Thoracic aorta (tissue), 2 donors: ENCODE measurements at regions not wholly inside any gene's neighbourhood (a gene's known extent, or its start where the extent isn't known, plus 50 kb on each side); places are given as distances from the start of the nearest gene placed in this dataset.
"Not testable (repeated sequence)": the region's sequence is repeated elsewhere in the genome, so short reads cannot be mapped to it uniquely, and the experiment has no call there.

ENCODE experiments used
- ATAC-seq: fragments of 150-250 bp; one replicate; pipeline ENCODE4 v1.8.0; 2017; ENCODE audit warnings: low read depth; ENCODE audit not compliant: insufficient number of reproducible peaks, low FRiP score
- DNase-seq: peaks from one replicate; pipeline ENCODE4 v3.0.0-alpha.2; 2020; ENCODE audit warnings: low spot score
- H3K27ac ChIP-seq, 2 donors: fragments of 200-600 bp; sonication (generic); 1 replicate in 1 of 2; 2 replicates in 1 of 2; pipeline ENCODE4 v1.5.1; 2016; ENCODE audit warnings: mild to moderate bottlenecking in 2 of 2, moderate library complexity in 2 of 2
- H3K27me3 ChIP-seq: fragments of 200-600 bp; sonication (generic); replicated peaks from 2 replicates; pipeline ENCODE4 v1.6.0; 2016; ENCODE audit warnings: mild to moderate bottlenecking; ENCODE audit not compliant: insufficient read depth
- H3K36me3 ChIP-seq: fragments of 200-600 bp; sonication (generic); one replicate; pipeline ENCODE4 v1.5.1; 2016
- H3K4me1 ChIP-seq, 2 donors: fragments of 200-600 bp; sonication (generic); 1 replicate in 1 of 2; 2 replicates in 1 of 2; pipeline versions ENCODE4 v1.5.1 to v1.6.0; 2016; ENCODE audit warnings: low read depth in 2 of 2, mild to moderate bottlenecking in 1 of 2; ENCODE audit not compliant: control insufficient read depth in 1 of 2
- H3K4me3 ChIP-seq: fragments of 200-600 bp; sonication (generic); 2 replicates; pipeline ENCODE4 v1.5.1; 2016; ENCODE audit warnings: mild to moderate bottlenecking
- H3K9me3 ChIP-seq: fragments of 200-600 bp; sonication (generic); 2 replicates; pipeline ENCODE4 v1.5.1; 2016
- TF ChIP-seq, protein P1 (sequence below): fragments of 200-600 bp; sonication (generic); IDR thresholded peaks from one replicate; pipeline ENCODE4 v1.5.1; 2019; ENCODE audit warnings: antibody characterized with exemption

DNA sequence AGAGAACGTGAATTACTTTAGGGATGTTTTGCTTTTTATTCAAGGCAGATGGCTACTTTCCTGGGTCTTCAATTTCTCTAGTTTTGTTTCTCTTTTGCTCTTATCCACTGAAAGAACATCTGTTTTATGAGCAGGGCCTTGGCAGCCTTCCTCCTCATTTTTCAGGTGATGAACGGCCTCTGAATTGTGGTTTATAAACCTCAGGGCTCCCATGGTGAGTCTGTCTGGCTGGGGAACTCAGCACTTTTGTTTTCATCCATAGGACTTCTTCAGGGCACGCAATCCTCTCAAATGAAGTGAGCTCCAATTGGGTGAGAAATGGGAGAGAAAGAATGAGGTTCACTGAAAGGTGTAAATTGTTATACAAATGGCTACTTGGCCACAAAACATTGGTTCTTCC, 186.4 kb upstream of the ERCC4 start:
- DNase-seq, result no peak
- TF ChIP-seq, protein P1, sequence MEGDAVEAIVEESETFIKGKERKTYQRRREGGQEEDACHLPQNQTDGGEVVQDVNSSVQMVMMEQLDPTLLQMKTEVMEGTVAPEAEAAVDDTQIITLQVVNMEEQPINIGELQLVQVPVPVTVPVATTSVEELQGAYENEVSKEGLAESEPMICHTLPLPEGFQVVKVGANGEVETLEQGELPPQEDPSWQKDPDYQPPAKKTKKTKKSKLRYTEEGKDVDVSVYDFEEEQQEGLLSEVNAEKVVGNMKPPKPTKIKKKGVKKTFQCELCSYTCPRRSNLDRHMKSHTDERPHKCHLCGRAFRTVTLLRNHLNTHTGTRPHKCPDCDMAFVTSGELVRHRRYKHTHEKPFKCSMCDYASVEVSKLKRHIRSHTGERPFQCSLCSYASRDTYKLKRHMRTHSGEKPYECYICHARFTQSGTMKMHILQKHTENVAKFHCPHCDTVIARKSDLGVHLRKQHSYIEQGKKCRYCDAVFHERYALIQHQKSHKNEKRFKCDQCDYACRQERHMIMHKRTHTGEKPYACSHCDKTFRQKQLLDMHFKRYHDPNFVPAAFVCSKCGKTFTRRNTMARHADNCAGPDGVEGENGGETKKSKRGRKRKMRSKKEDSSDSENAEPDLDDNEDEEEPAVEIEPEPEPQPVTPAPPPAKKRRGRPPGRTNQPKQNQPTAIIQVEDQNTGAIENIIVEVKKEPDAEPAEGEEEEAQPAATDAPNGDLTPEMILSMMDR, result no peak
- Histone ChIP-seq H3K36me3 (no peaks in the 10 kb centered on the region), H3K4me1 (no peaks in the 10 kb centered on the region), H3K27ac (no peak overlapping the region), H3K9me3 (no peaks in the 10 kb centered on the region), H3K4me3 (no peak overlapping the region), H3K27me3 (no peaks in the 10 kb centered on the region)
- ATAC-seq, result no peak

DNA sequence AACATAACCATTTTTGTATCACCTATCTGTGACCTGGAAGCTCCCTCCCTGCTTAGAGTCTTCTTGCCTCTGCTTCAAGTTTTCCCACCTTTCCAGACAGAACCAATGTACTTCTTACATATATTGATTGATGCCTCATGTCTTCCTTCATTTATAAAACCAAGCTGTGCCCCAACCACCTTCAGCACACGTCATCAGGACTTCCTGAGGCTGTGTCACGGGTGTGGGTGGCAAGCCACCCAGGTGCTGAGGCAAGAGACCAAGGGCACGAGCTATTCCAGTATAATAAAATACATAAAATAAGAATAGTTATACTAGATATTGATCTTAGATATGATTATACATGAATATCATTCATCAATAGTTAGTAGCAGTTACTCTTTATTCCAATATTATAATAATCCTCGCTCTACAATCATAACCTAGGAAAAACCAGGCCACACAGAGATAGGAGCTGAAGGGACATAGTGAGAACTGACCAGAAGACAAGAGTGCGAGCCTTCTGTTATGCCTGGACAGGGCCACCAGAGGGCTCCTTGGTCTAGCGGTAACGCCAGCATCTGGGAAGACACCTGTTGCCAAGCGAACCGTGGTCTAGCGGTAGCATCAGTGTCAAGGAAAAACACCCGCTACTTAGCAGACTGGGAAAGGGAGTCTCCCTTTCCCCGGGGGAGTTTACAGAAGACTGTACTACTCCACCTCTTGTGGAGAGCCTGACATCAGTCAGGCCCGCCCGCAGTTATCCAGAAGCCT, 180.2 kb upstream of the ERCC4 start:
- H3K27ac ChIP-seq, DNase-seq, ATAC-seq, H3K4me1 ChIP-seq, H3K9me3 ChIP-seq, H3K36me3 ChIP-seq, H3K4me3 ChIP-seq, H3K27me3 ChIP-seq: not testable (repeated sequence)

DNA sequence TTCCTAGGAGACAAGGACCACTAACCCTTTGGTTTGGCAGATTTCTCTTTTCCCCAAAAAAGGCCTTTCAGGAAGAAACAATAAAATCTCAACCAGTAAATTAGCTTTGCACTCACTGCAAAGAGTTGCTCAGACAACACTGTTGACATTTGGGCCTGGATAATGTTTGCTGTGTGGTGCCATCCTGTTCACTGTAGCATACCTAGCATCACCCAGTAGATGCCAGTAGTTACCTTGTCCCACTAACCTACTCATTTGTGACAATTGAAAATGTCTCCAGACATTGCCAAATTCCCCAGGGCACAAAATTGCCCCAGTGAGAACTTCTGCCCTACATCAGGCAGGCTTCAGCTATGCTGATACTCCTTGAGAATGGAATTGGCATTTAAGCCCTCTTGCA, 177.0 kb upstream of the ERCC4 start:
- no peak for ATAC-seq
- no peak overlapping the region for H3K4me3 ChIP-seq
- TF ChIP-seq, protein P1, result no peak

DNA sequence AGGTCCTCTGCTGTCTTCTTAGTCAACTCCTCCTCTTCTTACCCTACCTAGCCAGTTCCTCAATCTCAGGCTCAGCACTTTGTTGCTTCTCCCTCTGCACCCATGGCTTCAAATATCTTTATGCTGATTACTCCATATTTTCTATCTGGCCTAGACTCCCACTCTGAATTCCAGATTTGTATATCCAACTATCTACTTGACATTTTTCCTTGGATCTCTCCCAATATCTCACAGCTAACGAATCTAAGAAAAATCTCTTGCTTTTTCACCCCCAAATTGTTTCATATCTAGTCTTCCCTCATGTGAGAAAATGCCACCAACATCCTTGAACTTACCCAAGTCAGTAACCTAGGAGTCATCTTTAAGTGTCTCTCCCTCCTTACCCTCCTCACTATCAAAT, 176.4 kb upstream of the ERCC4 start:
- Histone ChIP-seq H3K36me3 (no peaks in the 10 kb centered on the region), H3K4me1 (no peaks in the 10 kb centered on the region), H3K27me3 (no peaks in the 10 kb centered on the region), H3K9me3 (no peaks in the 10 kb centered on the region), H3K4me3 (no peak overlapping the region), H3K27ac (no peak overlapping the region)
- DNase-seq (no peak), ATAC-seq (no peak)
- TF ChIP-seq, protein P1, result no peak

More for the DNA sequence above, 177.0 kb upstream of the ERCC4 start:
- Histone ChIP-seq H3K36me3 (no peaks in the 10 kb centered on the region), H3K27ac (no peak overlapping the region), H3K27me3 (no peaks in the 10 kb centered on the region), H3K9me3 (no peaks in the 10 kb centered on the region), H3K4me1 (no peaks in the 10 kb centered on the region)
- no peak for DNase-seq

DNA sequence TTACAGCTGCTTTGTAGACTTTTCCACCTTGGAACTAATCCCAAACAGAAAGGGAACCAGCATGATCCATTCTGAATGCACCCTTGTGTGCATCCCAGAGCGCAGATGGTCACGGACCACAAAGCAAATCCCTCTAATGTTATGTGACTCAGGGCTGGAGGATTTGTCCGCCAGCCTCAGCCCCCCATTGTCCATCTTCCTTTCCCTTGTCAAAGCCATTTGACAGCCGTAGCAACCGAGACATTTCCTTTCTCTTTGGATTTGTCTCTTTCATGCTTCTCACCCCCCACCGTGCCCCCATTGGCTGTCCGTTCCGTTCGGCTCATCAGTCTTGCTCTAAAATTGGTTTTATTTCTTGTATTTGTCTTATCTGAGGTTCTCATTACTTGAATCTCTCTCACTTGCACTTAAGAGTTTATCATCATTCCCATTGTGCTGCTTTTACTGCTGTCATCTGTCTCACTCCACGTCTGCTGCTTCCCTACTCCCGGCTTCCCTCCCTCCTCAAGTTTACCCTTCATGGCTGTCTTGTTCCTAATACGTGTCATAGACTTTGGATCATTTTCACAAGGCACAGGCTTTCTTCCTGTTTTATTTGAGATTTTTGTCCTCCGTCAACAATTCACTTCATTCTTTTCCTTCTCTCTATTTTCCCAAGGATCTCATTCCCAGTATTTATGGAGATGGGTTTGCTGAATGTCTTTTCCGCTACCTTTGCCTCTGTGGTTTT, 163.4 kb upstream of the ERCC4 start:
- TF ChIP-seq, protein P1, result no peak
- no peak for ATAC-seq
- no peak for DNase-seq

More for the DNA sequence above, 163.4 kb upstream of the ERCC4 start:
- Histone ChIP-seq H3K27me3 (no peaks in the 10 kb centered on the region), H3K27ac (no peak overlapping the region), H3K4me3 (no peak overlapping the region), H3K4me1 (no peaks in the 10 kb centered on the region), H3K9me3 (no peaks in the 10 kb centered on the region), H3K36me3 (no peaks in the 10 kb centered on the region)
